CD14-positive monocyte (primary cell): ENCODE measurements at regions not wholly inside any gene's neighbourhood (a gene's known extent, or its start where the extent isn't known, plus 50 kb on each side); places are given as distances from the start of the nearest gene placed in this dataset.

Experiments used
- DNase-seq, 3 donors: peaks; one replicate each; pipeline ENCODE4 v3.0.0-alpha.2; 2011 to 2022
- H2AFZ ChIP-seq: 2 replicates; pipeline ENCODE4 v1.6.0; 2012; ENCODE audit warnings: mild to moderate bottlenecking, low read depth, low read length, inconsistent platforms; ENCODE audit not compliant: insufficient read depth, poor library complexity, severe bottlenecking
- H3K27ac ChIP-seq, 2 donors: 1 replicate in 1 of 2; 2 replicates in 1 of 2; pipeline ENCODE4 v1.5.1; 2012 to 2013; ENCODE audit warnings: low read length in 2 of 2, control low read depth in 1 of 2, inconsistent platforms in 1 of 2, low read depth in 1 of 2, mild to moderate bottlenecking in 1 of 2
- H3K27me3 ChIP-seq, 2 donors: one replicate each; pipeline versions ENCODE4 v1.6.0 to v1.6.1; 2011 to 2013; ENCODE audit warnings: low read length in 2 of 2; ENCODE audit not compliant: control insufficient read depth in 2 of 2, insufficient read depth in 2 of 2
- H3K36me3 ChIP-seq, 2 donors: replicated peaks in 1 of 2; 1 replicate in 1 of 2; 2 replicates in 1 of 2; pipeline versions ENCODE4 v1.5.1 to v1.6.1; 2012 to 2013; ENCODE audit warnings: low read length in 2 of 2, control low read depth in 1 of 2, inconsistent platforms in 1 of 2, mild to moderate bottlenecking in 1 of 2; ENCODE audit not compliant: insufficient read depth in 2 of 2, control insufficient read depth in 1 of 2
- H3K4me1 ChIP-seq, 2 donors: 1 replicate in 1 of 2; 2 replicates in 1 of 2; pipeline versions ENCODE4 v1.5.1 to v1.6.1; 2012 to 2013; ENCODE audit warnings: low read length in 2 of 2, control low read depth in 1 of 2, inconsistent platforms in 1 of 2, mild to moderate bottlenecking in 1 of 2, moderate library complexity in 1 of 2; ENCODE audit not compliant: insufficient read depth in 2 of 2, control insufficient read depth in 1 of 2
- H3K4me2 ChIP-seq: replicated peaks from 2 replicates; pipeline ENCODE3; 2012; ENCODE audit warnings: low read length, moderate library complexity, mild to moderate bottlenecking; ENCODE audit not compliant: poor library complexity, severe bottlenecking; ENCODE audit errors: extremely low read depth
- H3K4me3 ChIP-seq, 3 experiments: fragments of 200-600 bp in 1 of 3; sonication (generic) in 1 of 3; replicated peaks in 1 of 3; 1 replicate in 2 of 3; 2 replicates in 1 of 3; pipeline ENCODE4 v1.5.1; 2011 to 2013; ENCODE audit warnings: low read length in 3 of 3, mild to moderate bottlenecking in 3 of 3, control low read depth in 2 of 3, low read depth in 2 of 3, inconsistent platforms in 1 of 3, moderate library complexity in 1 of 3
- H3K79me2 ChIP-seq: 2 replicates; pipeline ENCODE4 v1.6.0; 2012; ENCODE audit warnings: mild to moderate bottlenecking, control low read depth, inconsistent platforms, low read length, moderate library complexity; ENCODE audit not compliant: insufficient read depth
- H3K9ac ChIP-seq: 2 replicates; pipeline ENCODE4 v1.6.0; 2017; ENCODE audit warnings: low read length, mild to moderate bottlenecking; ENCODE audit not compliant: insufficient read depth, poor library complexity, severe bottlenecking
- H3K9me3 ChIP-seq, 2 donors: replicated peaks in 1 of 2; 1 replicate in 1 of 2; 2 replicates in 1 of 2; pipeline versions ENCODE4 v1.5.1 to v1.6.1; 2012 to 2013; ENCODE audit warnings: low read length in 2 of 2, control low read depth in 1 of 2; ENCODE audit not compliant: control insufficient read depth in 1 of 2, insufficient read depth in 1 of 2
- H4K20me1 ChIP-seq: 2 replicates; pipeline ENCODE4 v1.6.0; 2012; ENCODE audit warnings: mild to moderate bottlenecking, low read length, control low read depth, moderate library complexity; ENCODE audit not compliant: insufficient read depth
- H3K27ac Mint-ChIP-seq, 7 donors: one replicate each; pipeline ENCODE4 v1.8.0; 2020; ENCODE audit warnings: mild to moderate bottlenecking in 7 of 7, mixed read lengths in 7 of 7, moderate library complexity in 6 of 7, inconsistent platforms in 2 of 7
- H3K27me3 Mint-ChIP-seq, 3 donors: one replicate each; pipeline ENCODE4 v1.8.0; 2021 to 2022; ENCODE audit warnings: low read depth in 3 of 3, mild to moderate bottlenecking in 3 of 3, mixed read lengths in 3 of 3, moderate library complexity in 3 of 3, inconsistent platforms in 1 of 3
- H3K36me3 Mint-ChIP-seq, 2 donors: one replicate each; pipeline ENCODE4 v1.8.0; 2020; ENCODE audit warnings: mixed read lengths in 2 of 2, inconsistent platforms in 1 of 2, mild to moderate bottlenecking in 1 of 2
- H3K4me1 Mint-ChIP-seq: one replicate; pipeline ENCODE4 v1.8.0; 2020; ENCODE audit warnings: mild to moderate bottlenecking, mixed read lengths
- H3K4me3 Mint-ChIP-seq, 2 donors: one replicate each; pipeline ENCODE4 v1.8.0; 2020; ENCODE audit warnings: mild to moderate bottlenecking in 2 of 2, mixed read lengths in 2 of 2, moderate library complexity in 1 of 2
- H3K9me3 Mint-ChIP-seq, 7 donors: one replicate each; pipeline ENCODE4 v1.8.0; 2020 to 2022; ENCODE audit warnings: mixed read lengths in 7 of 7, mild to moderate bottlenecking in 6 of 7, moderate library complexity in 6 of 7, inconsistent platforms in 2 of 7
- WGBS: methylation state at CpG from one replicate; pipeline ENCODE4 v1.1.5; 2013; ENCODE audit warnings: missing lambda C conversion rate; ENCODE audit not compliant: insufficient coverage; 5-methylcytosine and 5-hydroxymethylcytosine counted together
- intact Hi-C, 2 donors: fragments of 100-400 bp; cut with micrococcal nuclease; formaldehyde crosslinking; loops; one replicate each; pipeline versions ENCODE4 v1.15.0 to v1.15.1; 2023
- TF ChIP-seq, protein P1 (sequence below): fragments of 200-600 bp; IDR thresholded peaks from one replicate; pipeline ENCODE4 v1.8.0; 2022; ENCODE audit warnings: antibody characterized with exemption, mild to moderate bottlenecking

DNA sequence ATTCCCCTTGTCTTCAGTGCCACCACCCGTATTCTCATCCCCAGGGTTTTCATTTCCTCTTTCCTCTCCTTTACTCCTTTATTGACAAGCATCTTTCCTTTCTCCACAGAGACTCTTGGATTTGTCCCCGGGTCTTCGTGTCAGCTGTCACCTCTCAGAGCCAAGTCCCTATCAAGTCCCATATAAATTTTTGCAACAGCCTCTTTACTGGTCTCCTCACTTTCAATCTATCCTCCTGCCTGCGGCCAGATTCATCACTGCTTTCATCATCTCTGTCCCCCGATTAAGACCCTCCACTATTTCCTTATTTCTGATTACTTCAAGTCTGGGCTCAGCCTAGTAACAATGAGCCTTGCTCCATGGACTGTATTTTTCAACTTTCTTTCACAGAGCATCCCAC lies 113.8 kb downstream of the CTAGE1 start:
- H2AFZ ChIP-seq: no peak overlapping the region
- intact Hi-C loops: no loop called here
- no peaks in the 10 kb centered on the region for H3K79me2 ChIP-seq
- H3K27me3 ChIP-seq: no peaks in the 10 kb centered on the region
- Mint-ChIP-seq H3K4me3 (no peak overlapping the region), H3K4me1 (peaks cover 34% of the 10 kb centered on the region), H3K27me3 (peaks cover 1 to 4% (median 2%) of the 10 kb centered on the region in 3 donors), H3K36me3 (no peaks in the 10 kb centered on the region), H3K9me3 (peaks cover 0 to 4% (median 2%) of the 10 kb centered on the region in 7 donors), H3K27ac (peak overlapping the region in 2 of 7 donors; percentile 15 to 57)
- H3K4me1 ChIP-seq: peaks cover 40 to 46% of the 10 kb centered on the region in 2 donors
- H3K4me2 ChIP-seq: no peak overlapping the region
- H3K36me3 ChIP-seq: no peaks in the 10 kb centered on the region
- H3K9me3 ChIP-seq: peaks cover 0 to 2% of the 10 kb centered on the region in 2 donors
- no peak overlapping the region for H3K9ac ChIP-seq
- peak in 1 of 3 donors; percentile 48 for DNase-seq
- 81% methylated on average over 5 of the region's 5 CpGs for WGBS
- H4K20me1 ChIP-seq: no peaks in the 10 kb centered on the region
- no peak overlapping the region for H3K27ac ChIP-seq
- H3K4me3 ChIP-seq: no peak overlapping the region
- TF ChIP-seq, protein P1, sequence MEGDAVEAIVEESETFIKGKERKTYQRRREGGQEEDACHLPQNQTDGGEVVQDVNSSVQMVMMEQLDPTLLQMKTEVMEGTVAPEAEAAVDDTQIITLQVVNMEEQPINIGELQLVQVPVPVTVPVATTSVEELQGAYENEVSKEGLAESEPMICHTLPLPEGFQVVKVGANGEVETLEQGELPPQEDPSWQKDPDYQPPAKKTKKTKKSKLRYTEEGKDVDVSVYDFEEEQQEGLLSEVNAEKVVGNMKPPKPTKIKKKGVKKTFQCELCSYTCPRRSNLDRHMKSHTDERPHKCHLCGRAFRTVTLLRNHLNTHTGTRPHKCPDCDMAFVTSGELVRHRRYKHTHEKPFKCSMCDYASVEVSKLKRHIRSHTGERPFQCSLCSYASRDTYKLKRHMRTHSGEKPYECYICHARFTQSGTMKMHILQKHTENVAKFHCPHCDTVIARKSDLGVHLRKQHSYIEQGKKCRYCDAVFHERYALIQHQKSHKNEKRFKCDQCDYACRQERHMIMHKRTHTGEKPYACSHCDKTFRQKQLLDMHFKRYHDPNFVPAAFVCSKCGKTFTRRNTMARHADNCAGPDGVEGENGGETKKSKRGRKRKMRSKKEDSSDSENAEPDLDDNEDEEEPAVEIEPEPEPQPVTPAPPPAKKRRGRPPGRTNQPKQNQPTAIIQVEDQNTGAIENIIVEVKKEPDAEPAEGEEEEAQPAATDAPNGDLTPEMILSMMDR: no peak

DNA sequence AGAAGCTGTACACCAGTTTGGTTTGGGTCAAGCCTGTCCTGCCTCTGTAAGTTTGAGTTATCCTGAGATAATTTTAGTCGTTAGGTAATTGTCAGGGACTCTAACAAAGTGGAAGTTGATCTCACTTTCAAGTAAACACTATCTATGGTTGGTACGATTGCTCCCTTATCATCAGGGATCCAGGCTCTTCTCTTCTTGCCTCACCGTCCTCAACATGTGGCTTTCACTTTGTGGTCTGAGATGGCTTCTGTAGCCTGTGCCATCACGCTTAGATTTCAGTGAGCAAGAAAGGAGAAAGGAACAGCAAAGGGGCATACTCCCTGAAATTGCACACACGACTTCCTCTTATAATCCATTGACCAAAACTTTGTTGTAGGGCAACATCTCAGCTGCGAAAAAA lies 115.6 kb downstream of the CTAGE1 start:
- H3K4me3 ChIP-seq: peak overlapping the region in 1 of 3 experiments; percentile 45
- H3K27me3 ChIP-seq: no peaks in the 10 kb centered on the region
- H3K4me2 ChIP-seq: peak overlapping the region; percentile 57

More for the DNA sequence above, 115.6 kb downstream of the CTAGE1 start:
- H3K9me3 Mint-ChIP-seq: peaks cover 0 to 6% (median 2%) of the 10 kb centered on the region in 7 donors
- peak overlapping the region; percentile 10 to 84 for H3K27ac ChIP-seq
- TF ChIP-seq, protein P1: no peak
- no peak overlapping the region for H2AFZ ChIP-seq
- H4K20me1 ChIP-seq: no peaks in the 10 kb centered on the region
- peaks cover 41% of the 10 kb centered on the region for H3K4me1 Mint-ChIP-seq
- H3K9me3 ChIP-seq: peaks cover 0 to 2% of the 10 kb centered on the region in 2 donors
- peak; percentile 57 to 69 (median 68) for DNase-seq
- 21% methylated on average over 2 of the region's 6 CpGs for WGBS
- peak overlapping the region; percentile 27 to 35 for H3K4me3 Mint-ChIP-seq
- intact Hi-C loops: no loop called here
- peak overlapping the region; percentile 9 for H3K9ac ChIP-seq
- no peaks in the 10 kb centered on the region for H3K36me3 ChIP-seq
- peaks cover 1 to 4% (median 2%) of the 10 kb centered on the region in 3 donors for H3K27me3 Mint-ChIP-seq
- no peaks in the 10 kb centered on the region for H3K79me2 ChIP-seq
- H3K36me3 Mint-ChIP-seq: no peaks in the 10 kb centered on the region
- H3K4me1 ChIP-seq: peaks cover 46 to 49% of the 10 kb centered on the region in 2 donors
- peak overlapping the region; percentile 84 to 95 (median 89) for H3K27ac Mint-ChIP-seq
